Left forelimb (tissue), 1 donor: ENCODE measurements at regions not wholly inside any gene's neighbourhood (a gene's known extent, or its start where the extent isn't known, plus 50 kb on each side); places are given as distances from the start of the nearest gene placed in this dataset.

Experiments
- DNase-seq: peaks from one replicate; pipeline ENCODE4 v3.0.0-alpha.2; 2018; ENCODE audit warnings: low spot score

GRCh38 chr5:60185231-60186099 is 291.9 kb upstream of the PDE4D start:
- no peak for DNase-seq

- DNase-seq = no peak
Measured at GRCh38 chr5:60184606-60185005, 291.1 kb upstream of the PDE4D start.

DNA sequence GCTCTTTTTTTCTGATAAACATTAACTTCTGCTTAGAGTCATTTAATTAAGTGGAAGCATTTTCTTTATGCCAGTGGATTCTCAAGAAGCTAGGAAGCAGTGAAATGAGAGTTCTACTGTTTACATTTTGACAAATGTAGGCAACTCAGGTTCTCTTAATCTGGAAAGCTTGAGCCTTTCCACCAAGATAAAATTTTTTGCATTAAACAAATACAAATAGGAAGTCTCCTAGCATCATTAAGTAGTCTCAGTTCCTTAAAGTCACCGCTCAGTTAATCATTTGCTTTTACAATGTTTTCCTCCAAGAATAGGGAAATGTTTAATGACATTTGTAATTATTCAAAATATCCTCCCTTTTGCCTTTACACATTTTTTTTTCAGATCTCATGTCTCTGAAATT is 290.4 kb upstream of the PDE4D start:
- DNase-seq = no peak

GRCh38 chr5:60178101-60178500 is 284.6 kb upstream of the PDE4D start:
- DNase-seq = no peak

DNA sequence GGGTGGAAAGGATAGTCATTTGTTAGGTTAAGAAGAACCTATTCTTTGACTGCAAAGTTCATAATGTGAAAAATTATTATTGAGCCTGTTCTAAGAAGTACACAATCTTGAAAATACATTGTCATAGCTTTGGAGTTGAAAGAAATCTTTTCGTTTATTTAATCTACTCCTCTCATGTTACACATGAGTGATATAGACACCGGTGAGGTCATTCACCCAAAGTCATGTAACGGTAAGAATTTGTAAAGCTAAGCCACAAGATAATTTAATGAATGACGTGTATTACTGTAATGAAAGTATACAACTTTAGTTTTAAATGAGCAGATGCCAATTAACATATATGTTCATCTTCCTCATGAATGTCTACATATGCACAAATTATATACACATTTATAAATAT is 284.1 kb upstream of the PDE4D start:
- no peak for DNase-seq

DNA sequence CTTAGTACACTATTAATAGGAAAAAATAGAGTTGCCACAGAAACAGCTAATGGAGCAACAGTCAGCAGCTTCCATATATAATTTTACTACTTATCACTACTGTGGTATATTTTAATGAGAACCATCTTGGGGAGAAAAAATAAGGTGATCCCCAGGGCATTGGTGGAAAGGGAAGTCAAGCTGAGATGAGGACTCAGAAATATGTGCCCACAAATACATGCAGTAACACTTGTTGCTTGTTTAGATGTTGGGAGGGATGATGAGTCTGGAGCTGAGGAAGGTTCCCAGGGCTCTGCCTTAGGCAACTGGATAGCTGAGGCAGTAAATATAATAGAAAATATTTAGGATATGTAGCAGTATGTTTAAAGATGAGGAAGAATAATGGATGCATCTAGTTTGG is 280.1 kb upstream of the PDE4D start:
- DNase-seq = no peak

DNA sequence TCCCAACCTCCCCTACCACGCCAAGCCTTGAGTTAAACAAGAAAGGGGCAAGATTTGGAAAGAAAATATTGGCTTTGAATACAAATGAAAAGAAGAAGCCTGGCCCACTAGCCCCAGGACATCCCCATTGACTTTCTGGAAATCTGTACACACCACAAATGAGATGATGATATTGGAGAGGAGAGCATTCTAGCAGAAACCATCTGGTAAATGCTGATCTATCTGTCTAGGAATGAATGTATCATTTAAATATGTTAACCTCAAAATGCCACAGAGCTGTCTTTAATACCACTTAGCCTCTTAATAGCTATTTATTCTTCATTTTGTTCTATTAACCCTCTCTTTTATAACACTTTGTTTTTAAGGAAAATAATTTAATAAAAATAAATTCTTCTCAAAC is 270.2 kb upstream of the PDE4D start:
- no peak for DNase-seq

GRCh38 chr5:60162441-60162840 is 268.9 kb upstream of the PDE4D start:
- DNase-seq = no peak

GRCh38 chr5:60161340-60161934 is 267.9 kb upstream of the PDE4D start:
- no peak for DNase-seq

GRCh38 chr5:60149081-60149480 is 255.6 kb upstream of the PDE4D start:
- DNase-seq = no peak

DNA sequence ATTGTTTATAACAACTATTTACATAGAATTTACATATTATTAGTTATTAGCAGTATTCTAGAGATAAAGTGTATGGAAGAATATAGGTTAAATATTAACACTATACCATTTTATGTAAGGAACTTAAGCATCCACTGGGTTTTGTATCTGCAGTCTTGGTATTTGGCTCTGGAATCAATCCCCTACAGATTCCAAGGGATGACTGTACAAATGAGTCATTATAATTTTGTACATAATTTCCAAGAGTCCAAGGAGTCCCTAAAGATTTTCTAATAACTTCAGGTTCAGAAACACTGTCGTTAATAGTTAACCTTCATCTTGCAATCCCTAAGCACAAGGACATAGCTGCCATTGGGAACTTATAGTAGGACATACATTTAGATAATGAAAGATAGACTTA is 254.8 kb upstream of the PDE4D start:
- no peak for DNase-seq

GRCh38 chr5:60147791-60148190 is 254.3 kb upstream of the PDE4D start:
- no peak for DNase-seq

GRCh38 chr5:60143942-60144549 is 250.5 kb upstream of the PDE4D start:
- no peak for DNase-seq

DNA sequence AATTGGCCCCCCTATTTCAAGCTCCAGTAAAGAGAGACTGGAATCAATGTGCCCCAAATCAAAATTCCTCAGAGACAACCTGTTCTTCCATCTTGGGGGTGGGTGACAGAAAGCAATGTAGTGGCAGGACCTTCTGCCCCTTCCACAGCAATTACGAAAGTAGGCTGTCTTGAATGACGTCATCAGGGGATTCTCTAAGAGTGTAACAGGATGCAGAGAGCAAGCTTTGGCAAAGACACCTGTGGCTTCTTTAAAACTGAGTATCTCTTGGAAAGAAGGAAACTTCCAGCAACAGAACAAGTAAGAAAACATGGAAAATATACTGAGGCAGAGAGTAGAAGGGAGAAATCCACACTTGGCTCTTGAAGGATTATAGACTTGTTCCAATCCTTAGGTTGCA is 247.6 kb upstream of the PDE4D start:
- DNase-seq = no peak

DNA sequence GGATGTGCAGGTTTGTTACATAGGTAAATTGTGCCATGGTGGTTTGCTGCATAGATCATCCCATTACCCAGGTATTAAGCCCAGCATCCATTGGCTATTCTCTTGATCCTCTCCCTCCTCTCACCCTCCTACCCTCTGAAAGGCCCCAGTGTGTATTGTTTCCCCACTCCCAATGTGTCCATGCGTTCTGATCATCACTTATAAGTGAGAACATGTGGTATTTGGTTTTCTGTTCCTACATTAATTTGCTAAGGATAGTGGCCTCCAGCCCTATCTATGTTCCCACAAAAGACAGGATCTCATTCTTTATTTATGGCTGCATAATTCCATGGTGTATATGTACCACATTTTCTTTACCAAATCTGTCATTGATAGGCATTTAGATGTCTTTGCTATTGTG is 243.3 kb upstream of the PDE4D start:
- DNase-seq = no peak

- DNase-seq = no peak
Measured at GRCh38 chr5:60131504-60131903, 238.0 kb upstream of the PDE4D start.

DNA sequence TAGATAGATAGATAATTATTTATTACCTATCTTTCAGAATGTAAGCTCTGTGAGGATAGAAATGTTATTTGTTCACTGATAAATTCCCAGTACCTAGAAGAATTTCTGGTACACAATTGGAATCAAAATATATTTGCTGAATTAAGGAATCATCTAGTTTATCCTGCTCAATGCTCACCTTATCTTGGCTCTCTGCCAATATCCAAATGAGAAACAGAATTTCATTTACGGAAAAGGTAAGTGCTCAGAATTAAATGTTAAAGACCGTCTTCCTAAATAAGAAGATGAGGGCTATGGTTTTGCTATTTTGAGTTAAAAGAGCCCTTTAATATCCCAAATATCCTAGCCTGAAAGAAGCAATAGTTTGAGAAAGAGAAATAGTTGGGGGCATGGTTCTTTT is 232.1 kb upstream of the PDE4D start:
- no peak for DNase-seq

- no peak for DNase-seq
Measured at GRCh38 chr5:60102961-60103693, 209.6 kb upstream of the PDE4D start.

DNA sequence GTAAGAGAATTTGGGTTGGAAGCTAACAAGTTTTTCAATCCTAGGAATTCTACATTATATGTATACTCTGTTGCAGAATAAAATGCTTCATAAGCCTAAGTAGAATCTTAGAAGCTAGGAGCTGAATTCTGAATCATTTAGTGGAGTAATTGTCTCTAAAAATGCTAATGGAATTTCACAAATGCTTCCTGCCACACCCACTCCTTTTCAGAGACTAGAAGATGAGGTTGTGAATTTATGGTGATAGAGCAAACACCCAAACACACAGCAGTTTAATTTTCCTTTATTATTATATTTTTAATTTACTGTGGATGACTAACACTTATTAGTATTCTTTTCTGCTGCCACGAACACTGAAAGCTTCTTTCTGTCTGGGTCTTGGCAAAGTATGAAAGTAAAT is 208.0 kb upstream of the PDE4D start:
- no peak for DNase-seq

DNA sequence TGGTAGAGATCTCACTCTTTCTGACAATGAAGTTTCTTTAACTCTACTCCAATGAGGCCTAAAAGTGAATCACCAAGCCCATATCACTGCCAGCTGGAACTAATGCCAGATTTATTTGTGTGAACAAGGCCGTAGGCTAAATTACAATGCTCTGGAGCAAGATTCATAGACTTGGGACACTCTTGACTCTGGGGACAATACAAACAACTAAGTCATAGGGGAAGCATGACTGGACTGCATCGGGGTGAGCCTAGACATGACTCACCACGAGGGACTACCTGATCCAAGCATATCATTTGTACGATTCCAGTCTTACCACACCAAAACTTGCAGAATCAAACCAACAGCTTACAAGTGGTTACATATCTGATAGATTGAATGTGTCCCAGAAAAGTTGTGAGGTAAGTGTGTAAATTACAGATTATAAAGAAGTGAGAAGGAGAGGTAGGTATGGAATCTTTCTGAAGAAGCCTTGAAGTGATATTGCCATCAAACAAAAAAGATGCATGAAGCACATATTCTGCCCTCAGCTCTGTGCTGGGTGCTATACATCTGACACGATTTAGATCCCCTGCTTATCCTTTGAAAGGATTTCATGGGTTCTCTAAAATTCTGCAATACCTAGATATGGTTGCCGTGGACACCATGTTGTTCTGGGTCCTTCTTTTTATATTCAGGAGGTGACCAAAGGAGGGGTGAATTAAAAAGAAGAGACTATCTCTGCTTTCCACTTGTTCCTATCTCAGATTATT is 199.3 kb upstream of the PDE4D start:
- no peak for DNase-seq

GRCh38 chr5:60086583-60086982 is 193.1 kb upstream of the PDE4D start:
- DNase-seq = no peak

DNA sequence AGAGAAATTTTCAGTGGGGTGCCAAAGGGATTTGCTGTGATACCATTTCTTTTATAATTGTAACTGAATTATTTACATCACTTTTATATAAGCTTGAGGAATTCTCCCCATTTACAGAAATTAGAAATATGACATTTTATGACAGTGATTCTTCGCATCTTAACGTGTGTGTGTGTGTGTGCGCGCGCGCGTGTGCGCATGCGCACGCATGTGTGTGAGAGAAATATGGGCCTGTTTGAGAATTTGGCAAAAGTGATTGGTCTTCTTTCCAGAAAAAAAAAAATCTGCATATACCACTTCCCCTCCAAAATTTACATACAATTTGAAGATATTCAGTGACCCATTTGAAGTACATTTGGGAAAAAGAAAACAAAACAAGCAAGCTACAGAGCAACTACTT is 190.7 kb upstream of the PDE4D start:
- no peak for DNase-seq
